ENCODE measurements at regions not wholly inside any gene's neighbourhood (a gene's known extent, or its start where the extent isn't known, plus 50 kb on each side); places are given as distances from the start of the nearest gene placed in this dataset.

- ChIA-PET POLR2A (no interaction called here), CTCF (no interaction called here)
- no peak for TF ChIP-seq CTBP1 (IDR thresholded peaks at IDR 0.05; ENCODE audit: borderline replicate concordance)
- no peak for TF ChIP-seq FOXA1 (IDR thresholded peaks at IDR 0.05)
- DNase-seq (ENCODE audit: extremely low spot score), result no peak
These were observed 568.8 kb upstream of the ADARB2 start for GRCh38 chr10:2306081-2306480.

- ChIA-PET POLR2A (no interaction called here), CTCF (no interaction called here)
- no peak for DNase-seq (ENCODE audit: extremely low spot score)
- TF ChIP-seq FOXM1 (IDR thresholded peaks at IDR 0.05; ENCODE audit: borderline replicate concordance) (no peak), TARDBP (IDR thresholded peaks at IDR 0.05) (no peak), ELF4 (IDR thresholded peaks at IDR 0.05) (no peak), ARNT (IDR thresholded peaks at IDR 0.05) (no peak), FOXA1 (IDR thresholded peaks at IDR 0.05) (no peak), ZNF384 (IDR thresholded peaks at IDR 0.05) (no peak), NFRKB (IDR thresholded peaks at IDR 0.05) (no peak), FOXK2 (IDR thresholded peaks at IDR 0.05) (no peak), BHLHE40 (IDR thresholded peaks at IDR 0.05; ENCODE audit: borderline replicate concordance) (no peak), HDGF (IDR thresholded peaks at IDR 0.05; ENCODE audit: borderline replicate concordance) (no peak), LEF1 (IDR thresholded peaks at IDR 0.05; ENCODE audit: borderline replicate concordance) (no peak), SUZ12 (IDR thresholded peaks at IDR 0.05) (no peak), PKNOX1 (IDR thresholded peaks at IDR 0.05) (no peak), CTBP1 (IDR thresholded peaks at IDR 0.05; ENCODE audit: borderline replicate concordance) (no peak), SP1 (IDR thresholded peaks at IDR 0.05) (no peak), L3MBTL2 (conservative IDR thresholded peaks at IDR 0.05) (no peak)
These were observed 565.8 kb upstream of the ADARB2 start for GRCh38 chr10:2303169-2303568.

- ChIA-PET CTCF (no interaction called here), POLR2A (no interaction called here)
- DNase-seq (ENCODE audit: extremely low spot score), result no peak
- TF ChIP-seq PKNOX1 (IDR thresholded peaks at IDR 0.05), result no peak
- no peak for TF ChIP-seq ZNF384 (IDR thresholded peaks at IDR 0.05)
- no peak for TF ChIP-seq SUZ12 (IDR thresholded peaks at IDR 0.05)
These were observed 563.9 kb upstream of the ADARB2 start for GRCh38 chr10:2301227-2301626.

GRCh38 chr10:2300231-2300630, 562.9 kb upstream of the ADARB2 start:
- no peak for DNase-seq (ENCODE audit: extremely low spot score)
- TF ChIP-seq ELF4 (IDR thresholded peaks at IDR 0.05) (no peak), FOXM1 (IDR thresholded peaks at IDR 0.05; ENCODE audit: borderline replicate concordance) (no peak), TARDBP (IDR thresholded peaks at IDR 0.05) (no peak), LEF1 (IDR thresholded peaks at IDR 0.05; ENCODE audit: borderline replicate concordance) (no peak), SP1 (IDR thresholded peaks at IDR 0.05) (no peak), FOXK2 (IDR thresholded peaks at IDR 0.05) (no peak), CTBP1 (IDR thresholded peaks at IDR 0.05; ENCODE audit: borderline replicate concordance) (no peak), L3MBTL2 (conservative IDR thresholded peaks at IDR 0.05) (no peak), ZNF384 (IDR thresholded peaks at IDR 0.05) (no peak), BHLHE40 (IDR thresholded peaks at IDR 0.05; ENCODE audit: borderline replicate concordance) (no peak)
- ChIA-PET POLR2A (no interaction called here), CTCF (no interaction called here)

GRCh38 chr10:2296179-2296891, 559.0 kb upstream of the ADARB2 start:
- CTCF ChIA-PET, result no interaction called here
- POLR2A ChIA-PET, result interaction anchor here (1.0 kb wide), 1 partner anchor 30 kb away, joined by 3 read pairs; no protein-coding TSS in a partner anchor
- TF ChIP-seq ELF4 (IDR thresholded peaks at IDR 0.05), result no peak
- no peak for TF ChIP-seq LEF1 (IDR thresholded peaks at IDR 0.05; ENCODE audit: borderline replicate concordance)
- TF ChIP-seq BHLHE40 (IDR thresholded peaks at IDR 0.05; ENCODE audit: borderline replicate concordance), result no peak
- no peak for TF ChIP-seq ZNF384 (IDR thresholded peaks at IDR 0.05)
- no peak for DNase-seq (ENCODE audit: extremely low spot score)

GRCh38 chr10:2294739-2295138, 557.4 kb upstream of the ADARB2 start:
- no peak for DNase-seq (ENCODE audit: extremely low spot score)
- no peak for TF ChIP-seq BHLHE40 (IDR thresholded peaks at IDR 0.05; ENCODE audit: borderline replicate concordance)
- no peak for TF ChIP-seq CTBP1 (IDR thresholded peaks at IDR 0.05; ENCODE audit: borderline replicate concordance)
- TF ChIP-seq ZNF384 (IDR thresholded peaks at IDR 0.05), result no peak
- no peak for TF ChIP-seq TARDBP (IDR thresholded peaks at IDR 0.05)
- TF ChIP-seq NFRKB (IDR thresholded peaks at IDR 0.05), result no peak
- TF ChIP-seq L3MBTL2 (conservative IDR thresholded peaks at IDR 0.05), result no peak
- POLR2A ChIA-PET, result no interaction called here
- CTCF ChIA-PET, result no interaction called here

- DNase-seq (ENCODE audit: extremely low spot score), result no peak
- POLR2A ChIA-PET, result no interaction called here
- TF ChIP-seq ARNT (IDR thresholded peaks at IDR 0.05) (no peak), TARDBP (IDR thresholded peaks at IDR 0.05) (no peak), PKNOX1 (IDR thresholded peaks at IDR 0.05) (no peak), NFRKB (IDR thresholded peaks at IDR 0.05) (no peak), FOXM1 (IDR thresholded peaks at IDR 0.05; ENCODE audit: borderline replicate concordance) (no peak), BHLHE40 (IDR thresholded peaks at IDR 0.05; ENCODE audit: borderline replicate concordance) (no peak), LEF1 (IDR thresholded peaks at IDR 0.05; ENCODE audit: borderline replicate concordance) (no peak), SUZ12 (IDR thresholded peaks at IDR 0.05) (no peak), SP1 (IDR thresholded peaks at IDR 0.05) (no peak), ZNF384 (IDR thresholded peaks at IDR 0.05) (no peak), FOXA1 (IDR thresholded peaks at IDR 0.05) (no peak), L3MBTL2 (conservative IDR thresholded peaks at IDR 0.05) (no peak), CTBP1 (IDR thresholded peaks at IDR 0.05; ENCODE audit: borderline replicate concordance) (no peak), HDGF (IDR thresholded peaks at IDR 0.05; ENCODE audit: borderline replicate concordance) (no peak), FOXK2 (IDR thresholded peaks at IDR 0.05) (no peak), ELF4 (IDR thresholded peaks at IDR 0.05) (no peak)
- CTCF ChIA-PET, result no interaction called here
These were observed 546.7 kb upstream of the ADARB2 start for GRCh38 chr10:2284071-2284470.
